Midbrain (tissue), 1 donor: ENCODE measurements at regions not wholly inside any gene's neighbourhood (a gene's known extent, or its start where the extent isn't known, plus 50 kb on each side); places are given as distances from the start of the nearest gene placed in this dataset.
A peak's percentile ranks its signal among the peaks of the same experiment; 100 is the strongest.

ENCODE experiments used
- DNase-seq: peaks from one replicate; lab custom pipeline; 2025; lab: John Stamatoyannopoulos, UW

GRCh38 chr7:131183611-131184119, 144.0 kb upstream of the MKLN1 start:
- DNase-seq = no peak

GRCh38 chr7:131186816-131187215, 140.9 kb upstream of the MKLN1 start:
- DNase-seq = no peak

- DNase-seq = no peak
Observed at GRCh38 chr7:131188367-131189339, 139.0 kb upstream of the MKLN1 start.

- no peak for DNase-seq
Observed at GRCh38 chr7:131189488-131189887, 138.2 kb upstream of the MKLN1 start.

- DNase-seq = no peak
Observed at GRCh38 chr7:131190146-131190545, 137.5 kb upstream of the MKLN1 start.

- no peak for DNase-seq
Observed at GRCh38 chr7:131190581-131190980, 137.1 kb upstream of the MKLN1 start.

- DNase-seq = no peak
Observed at GRCh38 chr7:131194070-131194865, 133.4 kb upstream of the MKLN1 start.

GRCh38 chr7:131196803-131197202, 130.9 kb upstream of the MKLN1 start:
- DNase-seq = peak; percentile 8

- DNase-seq = no peak
Observed at GRCh38 chr7:131197920-131198615, 129.6 kb upstream of the MKLN1 start.

GRCh38 chr7:131202451-131202850, 125.2 kb upstream of the MKLN1 start:
- DNase-seq = no peak

- no peak for DNase-seq
Observed at GRCh38 chr7:131203291-131203976, 124.2 kb upstream of the MKLN1 start.

GRCh38 chr7:131208777-131209176, 118.9 kb upstream of the MKLN1 start:
- DNase-seq = no peak

GRCh38 chr7:131210618-131211017, 117.1 kb upstream of the MKLN1 start:
- DNase-seq = no peak

- no peak for DNase-seq
Observed at GRCh38 chr7:131211500-131211899, 116.2 kb upstream of the MKLN1 start.

- no peak for DNase-seq
Observed at GRCh38 chr7:131212114-131212513, 115.6 kb upstream of the MKLN1 start.

- DNase-seq = no peak
Observed at GRCh38 chr7:131218727-131219128, 108.9 kb upstream of the MKLN1 start.

- DNase-seq = peak; percentile 84
Observed at GRCh38 chr7:131219312-131220041, 108.2 kb upstream of the MKLN1 start.

GRCh38 chr7:131221061-131221460, 106.6 kb upstream of the MKLN1 start:
- DNase-seq = no peak

GRCh38 chr7:131222171-131222570, 105.5 kb upstream of the MKLN1 start:
- no peak for DNase-seq

- no peak for DNase-seq
Observed at GRCh38 chr7:131223151-131223550, 104.5 kb upstream of the MKLN1 start.

GRCh38 chr7:131224996-131225395, 102.7 kb upstream of the MKLN1 start:
- DNase-seq = no peak
